PC-3 (cell line): ENCODE measurements at regions not wholly inside any gene's neighbourhood (a gene's known extent, or its start where the extent isn't known, plus 50 kb on each side); places are given as distances from the start of the nearest gene placed in this dataset.
A peak's percentile ranks its signal among the peaks of the same experiment; 100 is the strongest.

Experiments used
- ATAC-seq: fragments of 200-7000 bp; cut with Tn5 transposase; 2 replicates; pipeline ENCODE4 v1.9.1; 2020; ENCODE audit warnings: mild to moderate bottlenecking, moderate library complexity
- BruUV-seq: library from RNA; stranded (reverse); fragments of 400-500 nt; replicated peaks from 2 replicates; lab custom pipeline; 2021; lab: Mats Ljungman, UMichigan
- CTCF ChIA-PET: fragments of 300-600 bp; sonication (Branson Sonifier 250); formaldehyde crosslinking; loops from one replicate; lab custom pipeline; 2022; ENCODE audit warnings: antibody characterized with exemption; lab: Charles Lee
- POLR2A ChIA-PET: fragments of 300-600 bp; sonication (Branson Sonifier 250); formaldehyde crosslinking; loops from one replicate; lab custom pipeline; 2022; ENCODE audit warnings: antibody characterized with exemption; ENCODE audit not compliant: unreplicated experiment; lab: Charles Lee
- DNase-seq: peaks from one replicate; pipeline ENCODE4 v3.0.0-alpha.2; 2015
- H2AFZ ChIP-seq: fragments of 300-600 bp; sonication (generic); 2 replicates; pipeline ENCODE4 v1.6.0; 2016; ENCODE audit warnings: antibody characterized with exemption, low read length
- H3F3A ChIP-seq: fragments of 300-600 bp; sonication (generic); one replicate; pipeline ENCODE4 v1.6.0; 2017; ENCODE audit warnings: antibody characterized with exemption, low read length, control low read depth, mild to moderate bottlenecking; ENCODE audit not compliant: unreplicated experiment
- H3K27ac ChIP-seq: fragments of 300-600 bp; sonication (generic); 2 replicates; pipeline ENCODE4 v1.5.1; 2016; ENCODE audit warnings: mild to moderate bottlenecking, low read length
- H3K27me3 ChIP-seq: fragments of 300-600 bp; sonication (generic); 2 replicates; pipeline ENCODE4 v1.6.1; 2016; ENCODE audit warnings: low read length, mixed read lengths
- H3K36me3 ChIP-seq: fragments of 300-600 bp; sonication (generic); 2 replicates; pipeline ENCODE4 v1.6.1; 2016; ENCODE audit warnings: low read depth, mixed run types, low read length, mixed read lengths
- H3K4me1 ChIP-seq: fragments of 300-600 bp; sonication (generic); 2 replicates; pipeline ENCODE4 v1.5.1; 2016; ENCODE audit warnings: low read length; ENCODE audit not compliant: insufficient read depth
- H3K4me2 ChIP-seq: fragments of 300-600 bp; sonication (generic); 2 replicates; pipeline ENCODE4 v1.6.0; 2016; ENCODE audit warnings: low read length
- H3K4me3 ChIP-seq: fragments of 300-600 bp; sonication (generic); 2 replicates; pipeline ENCODE4 v1.5.1; 2016; ENCODE audit warnings: mild to moderate bottlenecking, low read length, mixed read lengths
- H3K79me2 ChIP-seq: fragments of 300-600 bp; sonication (generic); 2 replicates; pipeline ENCODE4 v1.6.1; 2017; ENCODE audit warnings: low read length, mixed read lengths
- H3K9ac ChIP-seq: fragments of 300-600 bp; sonication (generic); 2 replicates; pipeline ENCODE4 v1.6.0; 2016; ENCODE audit warnings: mild to moderate bottlenecking, low read length
- H3K9me2 ChIP-seq: fragments of 300-600 bp; sonication (generic); replicated peaks from 2 replicates; pipeline ENCODE4 v1.6.1; 2016; ENCODE audit warnings: mixed run types, low read length, mixed read lengths
- H3K9me3 ChIP-seq: fragments of 300-600 bp; sonication (generic); 2 replicates; pipeline ENCODE4 v1.6.1; 2016; ENCODE audit warnings: low read length, mixed read lengths
- H4K20me1 ChIP-seq: fragments of 300-600 bp; sonication (generic); 2 replicates; pipeline ENCODE4 v1.6.1; 2016; ENCODE audit warnings: low read length, mixed read lengths
- CTCF ChIP-seq: fragments of 300-600 bp; sonication (generic); conservative IDR thresholded peaks from 2 replicates; pipeline ENCODE4 v1.5.1; 2017; ENCODE audit warnings: antibody characterized with exemption, low read depth, mild to moderate bottlenecking, low read length
- EZH2 ChIP-seq: fragments of 300-600 bp; sonication (generic); IDR thresholded peaks from one replicate; pipeline ENCODE4 v1.6.1; 2017; ENCODE audit warnings: antibody characterized with exemption, mild to moderate bottlenecking, low read length; ENCODE audit not compliant: unreplicated experiment
- EZH2phosphoT487 ChIP-seq: fragments of 300-600 bp; sonication (generic); IDR thresholded peaks from 2 replicates; pipeline ENCODE4 v1.6.1; 2018; ENCODE audit warnings: mild to moderate bottlenecking, antibody characterized with exemption, low read length, borderline replicate concordance
- intact Hi-C: fragments of 100-400 bp; cut with micrococcal nuclease; formaldehyde crosslinking; loops from 2 replicates; pipeline ENCODE4 v1.9.0; 2023

GRCh38 chr7:22052674-22053365 is 107.1 kb upstream of the CDCA7L start:
- Histone ChIP-seq H4K20me1 (no peaks in the 10 kb centered on the region), H3K36me3 (no peaks in the 10 kb centered on the region), H3K27me3 (peaks cover 82% of the 10 kb centered on the region), H3K4me2 (no peak overlapping the region), H3K4me3 (no peak overlapping the region), H3K79me2 (no peaks in the 10 kb centered on the region), H3K4me1 (no peaks in the 10 kb centered on the region), H3K9ac (no peak overlapping the region), H3F3A (no peaks in the 10 kb centered on the region), H3K9me3 (no peaks in the 10 kb centered on the region), H3K9me2 (no peaks in the 10 kb centered on the region), H2AFZ (no peak overlapping the region), H3K27ac (no peak overlapping the region)
- POLR2A ChIA-PET: no interaction called here
- intact Hi-C loops: no loop called here
- no peak for TF ChIP-seq EZH2
- no peak for TF ChIP-seq EZH2phosphoT487
- no peak for TF ChIP-seq CTCF
- CTCF ChIA-PET: no interaction called here
- ATAC-seq (no peak), DNase-seq (no peak)
- BruUV-seq: no TSS peak

- no peaks in the 10 kb centered on the region for H3K9me2 ChIP-seq
- TF ChIP-seq EZH2phosphoT487 (no peak), CTCF (no peak), EZH2 (no peak)
- no peaks in the 10 kb centered on the region for H4K20me1 ChIP-seq
- peaks cover 87% of the 10 kb centered on the region for H3K27me3 ChIP-seq
- ATAC-seq (no peak), DNase-seq (peak; percentile 15)
- no peaks in the 10 kb centered on the region for H3K9me3 ChIP-seq
- ChIA-PET CTCF (interaction anchor here (0.8 kb wide), 1 partner anchor 58 kb away, joined by 4 read pairs; no protein-coding TSS in a partner anchor), POLR2A (no interaction called here)
- no peak overlapping the region for H3K27ac ChIP-seq
- H3F3A ChIP-seq: no peaks in the 10 kb centered on the region
- no peak overlapping the region for H3K4me3 ChIP-seq
- intact Hi-C loops: no loop called here
- no peak overlapping the region for H3K4me2 ChIP-seq
- no peaks in the 10 kb centered on the region for H3K79me2 ChIP-seq
- no peak overlapping the region for H3K9ac ChIP-seq
- H3K4me1 ChIP-seq: no peaks in the 10 kb centered on the region
- H2AFZ ChIP-seq: no peak overlapping the region
- H3K36me3 ChIP-seq: no peaks in the 10 kb centered on the region
- no TSS peak for BruUV-seq
Measured at GRCh38 chr7:22051886-22052673, 106.4 kb upstream of the CDCA7L start.
